GM21786 (cell line): ENCODE measurements at regions not wholly inside any gene's neighbourhood (a gene's known extent, or its start where the extent isn't known, plus 50 kb on each side); places are given as distances from the start of the nearest gene placed in this dataset.

Experiments
- ATAC-seq: cut with Tn5 transposase; IDR thresholded peaks from one replicate; pipeline ENCODE4 v1.9.1; 2021; ENCODE audit not compliant: unreplicated experiment

- no peak for ATAC-seq
Observed at GRCh38 chr2:220081171-220081570, 453.7 kb downstream of the SLC4A3 start.

DNA sequence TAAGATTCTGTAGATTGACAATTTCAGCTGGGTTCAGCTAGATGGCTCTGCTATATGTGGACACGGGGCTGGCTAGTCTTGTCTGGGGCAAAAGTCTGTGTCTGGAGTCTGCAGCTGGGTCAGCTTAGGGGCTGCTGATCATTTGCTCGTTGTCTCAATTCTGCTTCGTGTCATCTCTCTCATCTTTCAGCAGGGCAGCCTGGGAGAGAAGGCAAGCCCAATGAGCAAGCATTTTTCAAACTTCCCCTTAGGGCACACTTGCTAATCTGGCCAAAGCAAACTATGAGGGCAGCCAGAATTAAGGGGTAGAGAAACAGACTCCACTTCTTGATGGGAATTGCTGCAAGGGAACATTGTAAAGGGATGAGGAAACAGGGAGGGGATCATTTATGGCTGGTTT, 462.6 kb downstream of the SLC4A3 start:
- ATAC-seq: no peak

DNA sequence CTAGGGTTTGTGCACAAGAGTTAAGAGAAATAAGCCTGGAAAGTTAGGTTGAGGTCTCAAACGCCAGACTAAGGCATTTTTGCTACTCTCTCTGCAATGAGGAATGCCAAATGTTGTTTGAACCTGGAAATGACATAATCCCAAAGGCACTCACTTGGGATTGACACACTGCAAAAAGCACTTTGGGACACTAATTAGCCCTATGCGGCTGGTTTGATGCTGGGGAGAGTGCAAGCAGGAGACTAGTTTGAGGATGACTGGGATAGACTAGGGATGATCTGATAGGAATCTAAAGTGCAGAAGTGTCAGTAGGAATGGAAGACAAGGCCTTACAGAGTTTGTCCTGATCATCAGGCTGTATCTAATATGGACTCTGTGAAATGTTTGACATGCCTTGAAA, 469.0 kb downstream of the SLC4A3 start:
- no peak for ATAC-seq

DNA sequence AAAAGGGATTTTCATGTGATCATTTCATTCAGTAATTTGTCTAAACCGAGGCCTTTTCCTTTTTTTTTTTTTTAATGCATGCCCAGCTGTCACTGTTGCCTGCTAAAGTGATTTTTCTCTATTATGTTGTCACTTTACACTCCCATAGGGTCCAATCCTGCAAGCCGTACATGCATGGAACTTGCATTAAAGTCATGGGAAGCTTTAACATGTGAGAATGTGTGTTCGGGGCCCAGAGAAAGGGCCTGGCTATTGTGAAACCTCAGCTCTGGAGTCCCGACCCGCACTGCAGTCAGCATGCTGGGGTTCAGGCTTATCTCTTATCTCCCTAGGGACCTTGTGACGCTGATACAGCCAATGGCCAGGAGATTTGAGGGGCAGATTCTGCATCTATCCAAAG, 474.6 kb downstream of the SLC4A3 start:
- no peak for ATAC-seq

- ATAC-seq: no peak
Observed at GRCh38 chr2:220103596-220103995, 476.2 kb downstream of the SLC4A3 start.

DNA sequence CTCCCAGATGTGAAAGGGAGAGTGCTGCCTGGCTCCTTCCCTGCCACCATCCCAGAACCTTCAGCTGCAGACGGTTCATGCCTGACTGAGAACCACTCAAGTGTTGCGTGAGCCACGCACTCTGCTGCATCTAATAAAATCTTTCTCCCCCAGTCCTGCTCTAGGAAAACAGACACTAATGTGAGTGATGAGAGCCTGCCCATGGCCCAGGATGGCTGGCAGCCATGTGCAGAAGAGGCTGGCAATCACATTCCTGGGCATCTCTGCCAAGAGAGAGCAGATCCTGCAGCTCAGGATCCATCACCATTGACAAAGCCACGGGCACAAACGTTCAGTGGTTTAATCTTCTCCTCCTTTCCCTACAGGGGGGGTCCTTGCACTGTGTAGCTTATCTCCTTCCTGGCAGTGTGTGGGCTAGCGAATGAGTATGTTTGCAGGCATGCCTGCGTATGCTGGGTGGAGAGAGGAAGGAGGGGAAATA, 477.5 kb downstream of the SLC4A3 start:
- ATAC-seq: no peak

GRCh38 chr2:220106065-220106464, 478.6 kb downstream of the SLC4A3 start:
- ATAC-seq: no peak

GRCh38 chr2:220107380-220107791, 480.0 kb downstream of the SLC4A3 start:
- no peak for ATAC-seq

GRCh38 chr2:220114443-220114842, 487.0 kb downstream of the SLC4A3 start:
- no peak for ATAC-seq

GRCh38 chr2:220117025-220117424, 489.6 kb downstream of the SLC4A3 start:
- no peak for ATAC-seq

- no peak for ATAC-seq
Observed at GRCh38 chr2:220120041-220120440, 492.6 kb downstream of the SLC4A3 start.

DNA sequence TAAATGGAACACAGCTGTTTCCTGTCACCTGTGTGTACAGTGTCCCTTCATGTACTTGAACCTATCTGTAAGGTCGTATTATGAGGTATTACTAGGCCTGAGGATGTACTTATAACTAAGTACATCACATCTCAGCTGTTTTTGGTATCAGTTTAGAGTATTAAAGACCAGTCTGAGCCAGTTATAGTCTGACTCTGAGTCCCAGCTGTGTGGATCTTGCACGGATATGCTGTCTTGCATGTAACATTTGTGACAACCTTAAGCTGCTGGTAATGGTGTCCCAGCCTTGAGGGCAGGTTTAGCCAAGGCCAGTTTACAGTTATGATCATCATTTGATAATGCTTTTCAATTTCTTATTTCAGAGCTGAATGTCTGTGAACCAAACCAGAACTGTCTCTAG, 496.3 kb downstream of the SLC4A3 start:
- no peak for ATAC-seq

- no peak for ATAC-seq
Observed at GRCh38 chr2:220125551-220125950, 498.1 kb downstream of the SLC4A3 start.

DNA sequence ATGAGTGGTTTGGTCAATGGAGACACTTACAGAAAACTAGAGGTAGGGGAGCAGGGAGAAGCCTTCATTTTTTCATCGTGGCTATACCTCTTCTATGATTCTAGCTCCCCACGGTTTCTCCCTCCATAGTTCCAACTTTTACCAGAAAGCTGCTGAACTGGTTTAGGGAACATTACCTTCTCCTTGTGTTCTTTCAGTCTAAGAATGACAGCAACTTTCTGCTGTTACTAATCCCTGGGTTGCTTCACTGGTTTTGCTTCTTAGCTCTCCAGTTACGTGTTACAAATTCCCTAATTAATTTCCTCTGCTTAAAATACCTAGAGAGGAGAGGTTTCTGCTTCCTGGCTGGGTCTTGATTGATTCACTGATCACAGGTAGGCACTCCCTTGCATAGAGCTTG, 499.9 kb downstream of the SLC4A3 start:
- ATAC-seq: no peak

DNA sequence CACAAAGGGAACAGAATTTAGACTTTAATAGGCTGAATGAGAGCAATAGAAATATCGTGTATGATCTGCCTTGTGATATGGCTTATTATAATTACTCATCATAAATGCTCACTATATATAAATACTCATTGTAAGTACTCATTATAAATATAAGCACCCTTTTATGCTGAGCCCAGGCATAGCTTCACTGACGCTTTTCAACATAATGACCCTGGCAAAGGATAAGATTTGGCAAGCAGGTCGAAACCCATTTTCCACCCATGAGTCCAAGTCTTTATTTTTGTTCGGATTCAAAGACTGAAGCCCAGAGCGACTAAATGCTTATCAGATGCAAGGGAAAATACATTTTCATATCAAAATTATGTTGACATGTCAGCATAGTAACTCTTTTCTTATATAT, 500.4 kb downstream of the SLC4A3 start:
- ATAC-seq: no peak

DNA sequence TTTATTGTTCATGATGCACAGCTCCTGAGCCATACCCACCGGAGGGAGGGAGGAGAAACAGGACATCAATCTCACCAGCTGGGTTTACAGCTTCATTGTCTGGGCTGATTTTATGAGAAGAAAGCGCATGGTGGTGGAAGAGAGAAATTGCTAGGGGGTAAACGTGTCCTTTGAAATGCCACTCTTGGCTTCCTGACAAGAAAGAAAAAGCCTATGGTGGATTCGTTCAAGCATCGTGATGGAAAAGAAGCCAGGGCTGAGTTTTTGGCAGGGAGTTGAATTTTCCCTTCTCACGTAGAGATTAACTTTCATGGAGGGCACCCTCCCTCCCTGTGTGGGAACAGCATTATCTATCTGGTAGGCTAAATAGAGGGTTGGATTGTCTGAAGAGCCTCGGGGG, 502.0 kb downstream of the SLC4A3 start:
- no peak for ATAC-seq

DNA sequence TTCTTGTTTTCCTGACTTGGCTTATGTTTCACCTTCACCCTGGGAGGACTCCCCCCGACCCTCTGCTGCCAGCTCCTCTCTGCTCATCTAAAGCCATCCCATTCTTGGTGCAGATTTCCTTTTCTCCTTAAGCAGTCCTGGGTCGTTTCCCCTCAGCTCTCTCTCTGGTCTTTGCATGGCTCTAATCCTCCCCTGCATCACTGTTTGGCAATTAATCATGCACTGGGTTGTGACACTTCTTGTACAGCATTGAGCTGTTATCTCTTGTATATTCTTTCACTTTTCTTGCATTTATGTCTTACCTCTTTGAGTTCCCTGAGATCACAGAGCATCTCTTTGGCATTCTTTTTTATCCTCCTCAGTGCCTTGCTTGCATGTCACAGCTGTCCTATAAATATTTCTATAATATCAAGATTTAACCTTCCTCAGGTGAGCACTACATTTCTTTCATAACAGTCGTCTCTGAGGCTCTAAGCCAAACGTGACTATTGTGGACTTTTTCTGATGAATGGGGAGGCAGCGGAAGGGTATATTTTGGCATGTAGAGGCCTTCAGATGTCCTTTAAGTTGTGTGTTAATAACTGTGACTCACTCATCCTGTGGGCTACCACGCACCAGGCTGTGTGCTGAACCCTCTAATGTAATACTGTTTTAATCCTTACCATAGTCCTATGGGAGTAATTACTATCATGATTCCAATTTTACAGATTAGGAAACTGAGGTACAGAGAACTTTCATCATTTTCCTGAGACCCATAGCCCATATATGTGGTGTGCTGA, 507.5 kb downstream of the SLC4A3 start:
- no peak for ATAC-seq

GRCh38 chr2:220143336-220143735, 515.9 kb downstream of the SLC4A3 start:
- ATAC-seq: no peak

DNA sequence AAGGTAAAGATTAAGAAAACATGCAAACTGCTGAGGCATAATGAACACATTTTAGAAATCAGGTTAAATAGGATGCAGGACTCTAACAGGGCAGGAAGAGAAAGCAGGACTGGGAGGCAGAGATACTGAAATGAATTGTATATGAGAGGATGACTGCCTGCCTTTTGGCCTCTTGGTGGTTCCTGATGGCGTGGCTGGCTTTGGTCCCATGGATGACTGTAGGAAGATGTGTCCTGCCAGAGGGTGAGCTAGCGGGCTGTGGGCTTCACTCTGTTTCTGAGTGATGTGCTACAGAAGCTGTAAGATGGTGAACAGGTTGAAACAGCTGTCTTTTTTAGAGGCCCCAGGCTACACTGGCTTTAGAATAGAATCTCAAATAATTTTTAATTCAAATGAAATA, 517.0 kb downstream of the SLC4A3 start:
- no peak for ATAC-seq

DNA sequence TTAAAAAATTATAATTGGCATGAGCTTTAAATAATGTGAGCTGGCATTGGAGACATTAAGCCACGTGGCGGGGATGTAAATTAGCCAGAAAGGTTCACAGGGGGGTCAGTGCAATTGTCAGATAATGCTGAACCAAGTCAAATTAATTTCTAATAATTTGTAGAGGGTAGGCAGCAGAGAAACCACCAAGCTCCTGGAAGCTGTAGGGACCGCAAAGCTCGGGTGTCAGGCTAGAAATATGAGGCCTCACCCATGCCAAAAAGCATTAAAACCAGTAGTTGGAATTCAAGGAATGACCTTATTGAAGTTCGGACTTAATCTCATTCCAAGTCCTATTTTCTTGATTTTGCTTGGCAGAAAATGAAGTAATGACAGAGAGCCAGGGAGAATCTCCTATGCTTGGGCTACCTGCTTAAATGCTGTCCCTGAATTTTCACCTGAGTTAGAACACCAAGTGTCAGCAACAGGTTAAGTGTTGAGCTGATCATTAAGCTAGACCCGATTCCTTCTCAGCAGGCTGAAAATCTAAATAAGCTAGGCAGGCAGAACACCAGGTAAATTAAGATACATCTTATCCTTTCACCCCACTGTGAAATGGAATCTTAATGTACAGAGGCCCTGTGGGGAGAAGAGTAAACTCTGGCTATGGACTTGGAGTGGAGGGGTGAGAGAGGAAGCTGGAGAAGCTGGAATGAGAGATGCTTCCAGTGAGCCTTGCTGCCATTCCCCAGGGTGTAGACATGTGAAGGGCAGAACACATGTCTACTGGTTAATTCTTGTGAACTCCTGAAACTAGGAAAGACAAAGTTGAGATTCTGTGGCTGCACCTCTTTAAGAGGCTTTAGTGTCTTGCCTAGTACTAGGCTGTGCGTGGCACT, 520.0 kb downstream of the SLC4A3 start:
- no peak for ATAC-seq

DNA sequence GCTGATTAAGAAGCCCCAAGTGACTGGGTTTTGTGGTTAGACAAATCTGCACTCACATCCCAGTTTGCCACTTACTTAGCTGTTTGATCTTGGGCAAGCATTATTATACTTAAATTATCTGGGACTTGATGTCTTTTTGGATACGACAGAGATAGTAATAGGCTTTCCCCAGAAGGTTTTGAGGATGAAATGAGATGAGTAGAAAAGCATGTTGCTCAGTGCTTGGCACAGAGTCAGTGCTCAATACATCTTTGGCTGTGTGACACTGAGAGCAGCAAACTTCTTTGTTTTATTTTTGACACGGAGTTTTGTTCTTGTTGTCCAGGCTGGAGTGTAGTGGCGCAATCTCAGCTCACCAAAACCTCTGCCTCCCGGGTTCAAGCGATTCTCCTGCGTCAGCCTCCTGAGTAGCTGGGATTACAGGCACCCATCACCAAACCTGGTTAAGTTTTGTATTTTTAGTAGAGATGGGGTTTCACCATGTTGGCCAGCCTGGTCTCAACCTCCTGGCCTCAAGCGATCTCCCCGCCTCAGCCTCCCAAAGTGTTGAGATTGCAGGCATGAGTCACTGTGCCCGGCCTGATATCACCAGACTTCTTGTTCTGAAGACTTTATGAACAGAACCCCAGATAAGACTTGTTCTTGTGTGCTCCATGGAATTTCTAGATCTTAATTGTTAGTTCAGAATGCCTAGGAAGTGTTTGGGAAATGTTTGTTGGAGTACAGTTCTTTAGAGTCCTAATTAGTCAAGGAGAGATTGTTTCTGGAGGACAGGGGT, 521.2 kb downstream of the SLC4A3 start:
- ATAC-seq: no peak
